K562 (cell line): ENCODE measurements at regions not wholly inside any gene's neighbourhood (a gene's known extent, or its start where the extent isn't known, plus 50 kb on each side); places are given as distances from the start of the nearest gene placed in this dataset.

Experiments used
- ATAC-seq: fragments of 200-7000 bp; cut with Tn5 transposase; 3 replicates; pipeline ENCODE4 v1.9.1; 2020; ENCODE audit warnings: moderate library complexity
- BruUV-seq: library from RNA; stranded (reverse); fragments of 400-500 nt; replicated peaks from 2 replicates; lab custom pipeline; 2021; lab: Mats Ljungman, UMichigan
- CTCF ChIA-PET: fragments of 300-600 bp; formaldehyde crosslinking; extraction: SDS; loops from one replicate; lab custom pipeline; 2021; ENCODE audit warnings: low intra/inter-chr PET ratio; lab: Yijun Ruan, JAX
- POLR2A ChIA-PET: fragments of 300-600, 350-650 bp; sonication (Branson Sonifier 250); formaldehyde crosslinking; extraction: SDS; loops from one replicate; lab custom pipeline; 2021; ENCODE audit warnings: antibody characterized with exemption, inconsistent platforms; lab: Yijun Ruan, JAX
- DNase-seq, 4 experiments: peaks; one replicate each; pipeline versions ENCODE4 v3.0.0 to v3.0.0-alpha.2; 2011 to 2018; ENCODE audit warnings: low spot score in 3 of 4, mixed read lengths in 3 of 4; ENCODE audit errors: extremely low read depth in 1 of 4
- FAIRE-seq: peaks from 2 replicates; lab custom pipeline; 2011; peaks lifted over from hg19 to GRCh38; lab: Jason Lieb, UNC
- H2AFZ ChIP-seq: 2 replicates; pipeline ENCODE4 v1.6.0; 2011; ENCODE audit warnings: low read depth, low read length, control low read depth, inconsistent platforms
- H3K27ac ChIP-seq: fragments of 200-600 bp; 3 replicates; pipeline ENCODE4 v1.8.0; 2011; ENCODE audit warnings: low read depth, mild to moderate bottlenecking, control low read depth, inconsistent platforms, low read length, moderate library complexity, mixed read lengths; ENCODE audit errors: extremely low read depth
- H3K27me3 ChIP-seq, 2 experiments: fragments of 300-600 bp in 1 of 2; 2 replicates in 1 of 2; 3 replicates in 1 of 2; pipeline versions ENCODE4 v1.6.0 to v1.8.0; 2011; ENCODE audit warnings: inconsistent platforms in 2 of 2, low read length in 2 of 2, mild to moderate bottlenecking in 1 of 2, mixed read lengths in 1 of 2, moderate library complexity in 1 of 2; ENCODE audit not compliant: control insufficient read depth in 2 of 2, insufficient read depth in 2 of 2
- H3K36me3 ChIP-seq: fragments of 300-600 bp; 3 replicates; pipeline ENCODE4 v1.8.0; 2011; ENCODE audit warnings: mild to moderate bottlenecking, low read length, inconsistent platforms; ENCODE audit not compliant: control insufficient read depth, insufficient read depth
- H3K4me1 ChIP-seq, 2 experiments: fragments of 200-600 bp in 1 of 2; replicated peaks in 1 of 2; 2 replicates in 1 of 2; 3 replicates in 1 of 2; pipeline versions ENCODE4 v1.5.1 to v1.8.0; 2011; ENCODE audit warnings: inconsistent platforms in 2 of 2, low read length in 2 of 2, mild to moderate bottlenecking in 1 of 2, mixed read lengths in 1 of 2, moderate library complexity in 1 of 2; ENCODE audit not compliant: control insufficient read depth in 2 of 2, insufficient read depth in 2 of 2
- H3K4me2 ChIP-seq: 2 replicates; pipeline ENCODE4 v1.6.1; 2011; ENCODE audit warnings: low read length, control low read depth, inconsistent platforms, mixed read lengths; ENCODE audit not compliant: insufficient read depth
- H3K4me3 ChIP-seq: fragments of 200-600 bp; sonication (generic), shearing (Covaris generic); 2 replicates; pipeline ENCODE4 v1.5.1; 2016; ENCODE audit warnings: control low read depth, inconsistent platforms
- H3K79me2 ChIP-seq: fragments of 200-600 bp; 3 replicates; pipeline ENCODE4 v1.8.0; 2011; ENCODE audit warnings: low read length, inconsistent platforms; ENCODE audit not compliant: control insufficient read depth, insufficient read depth
- H3K9ac ChIP-seq, 2 experiments: 2 replicates each; pipeline versions ENCODE4 v1.6.0 to v1.6.1; 2011; ENCODE audit warnings: low read depth in 2 of 2, low read length in 2 of 2, control low read depth in 1 of 2, inconsistent platforms in 1 of 2, mild to moderate bottlenecking in 1 of 2, mixed read lengths in 1 of 2; ENCODE audit not compliant: insufficient read depth in 1 of 2
- H3K9me1 ChIP-seq: one replicate; pipeline ENCODE4 v1.6.0; 2011; ENCODE audit warnings: inconsistent platforms, mild to moderate bottlenecking, low read length, moderate library complexity; ENCODE audit not compliant: control insufficient read depth, insufficient read depth
- H3K9me3 ChIP-seq: replicated peaks from 2 replicates; pipeline ENCODE4 v1.5.1; 2011; ENCODE audit warnings: low read depth, low read length, inconsistent platforms; ENCODE audit not compliant: control insufficient read depth, insufficient read depth
- H4K20me1 ChIP-seq: replicated peaks from 2 replicates; pipeline ENCODE4 v1.6.1; 2011; ENCODE audit warnings: low read length, inconsistent platforms, mixed read lengths; ENCODE audit not compliant: control insufficient read depth, insufficient read depth
- CBX3 ChIP-seq, 2 experiments: IDR thresholded peaks; 1 replicate in 1 of 2; 2 replicates in 1 of 2; pipeline ENCODE4 v1.6.1; 2012; ENCODE audit warnings: inconsistent platforms in 2 of 2, low read length in 2 of 2, borderline replicate concordance in 1 of 2, control low read depth in 1 of 2
- COPS2 ChIP-seq: fragments of 450-650 bp; conservative IDR thresholded peaks from 2 replicates; pipeline ENCODE4 v1.6.1; 2016; ENCODE audit warnings: mild to moderate bottlenecking, moderate library complexity
- EHMT2 ChIP-seq: fragments of 450-650 bp; IDR thresholded peaks from 2 replicates; pipeline ENCODE4 v1.6.1; 2018; ENCODE audit warnings: antibody characterized with exemption
- FOXK2 ChIP-seq, 2 experiments: fragments of 450-650 bp; IDR thresholded peaks in 1 of 2; conservative IDR thresholded peaks in 1 of 2; 2 replicates each; pipeline ENCODE4 v1.6.1; 2016; ENCODE audit warnings: low read depth in 2 of 2, mild to moderate bottlenecking in 1 of 2
- POU5F1 ChIP-seq: fragments of 150-350 bp; IDR thresholded peaks from 2 replicates; pipeline ENCODE4 v1.6.1; 2014; ENCODE audit warnings: borderline replicate concordance, low read length, low read depth, mild to moderate bottlenecking; ENCODE audit not compliant: partially characterized antibody
- PURB ChIP-seq: sonication (generic); formaldehyde crosslinking; IDR thresholded peaks from 2 replicates; pipeline ENCODE4 v1.9.0; 2021; ENCODE audit warnings: low read depth, mild to moderate bottlenecking, missing genetic modification reagents
- SP1 ChIP-seq: sonication (generic); formaldehyde crosslinking; IDR thresholded peaks from 2 replicates; pipeline ENCODE4 v1.8.1; 2022; ENCODE audit warnings: mild to moderate bottlenecking, missing genetic modification reagents
- ZFX ChIP-seq: sonication (generic); formaldehyde crosslinking; IDR thresholded peaks from 2 replicates; pipeline ENCODE4 v1.8.0; 2022; ENCODE audit warnings: mild to moderate bottlenecking, missing genetic modification reagents, moderate library complexity
- ZNF217 ChIP-seq: sonication (generic); formaldehyde crosslinking; IDR thresholded peaks from 2 replicates; pipeline ENCODE4 v1.8.0; 2022; ENCODE audit warnings: mild to moderate bottlenecking, missing genetic modification reagents
- ZNF3 ChIP-seq: fragments of 250-450 bp; sonication (Bioruptor Pico); IDR thresholded peaks from 2 replicates; pipeline ENCODE4 v1.5.0; 2021; ENCODE audit warnings: mild to moderate bottlenecking, moderate library complexity
- WGBS: fragments of 100-300 bp; shearing (Covaris generic); methylation state at CpG from one replicate; pipeline ENCODE4 v1.1.6; 2016; ENCODE audit warnings: low coverage, mixed read lengths; ENCODE audit not compliant: insufficient coverage; ENCODE audit errors: missing lambda C conversion rate; 5-methylcytosine and 5-hydroxymethylcytosine counted together
- in situ Hi-C: fragments of 300-500 bp; cut with MboI; formaldehyde crosslinking; loops from 4 replicates; pipeline ENCODE4 v1.15.0; 2018; ENCODE audit warnings: inconsistent platforms, mixed read lengths
- intact Hi-C: fragments of 100-400 bp; cut with micrococcal nuclease; formaldehyde crosslinking; loops from 2 replicates; pipeline ENCODE4 v1.14.2; 2022
- TF ChIP-seq, protein P1 (sequence below): IDR thresholded peaks from 2 replicates; pipeline ENCODE4 v1.6.1; 2011; ENCODE audit warnings: borderline replicate concordance, low read depth, mild to moderate bottlenecking, moderate library complexity, low read length; ENCODE audit not compliant: insufficient read depth, poor library complexity, severe bottlenecking

DNA sequence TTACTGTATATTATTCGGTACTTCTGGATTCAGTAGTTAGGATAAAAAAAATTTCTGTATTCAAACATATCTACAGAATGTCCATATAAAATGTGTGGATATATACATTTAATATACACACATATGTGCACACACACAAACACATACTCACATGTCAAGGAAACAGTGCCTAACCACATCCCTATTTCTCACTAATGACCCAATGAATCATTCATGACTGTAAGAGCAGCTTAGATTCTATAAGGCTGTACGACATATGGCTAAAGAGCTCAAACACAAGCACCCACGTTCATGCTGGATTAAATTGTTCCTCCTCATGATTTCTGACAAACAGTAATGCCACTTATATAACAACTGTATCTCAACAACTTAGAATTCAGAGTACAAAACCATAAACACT, 457.3 kb downstream of the ADCYAP1 start:
- CTCF ChIA-PET = no interaction called here
- no peaks in the 10 kb centered on the region for H3K9me3 ChIP-seq
- no peak overlapping the region for H3K9ac ChIP-seq
- TF ChIP-seq ZNF217 = no peak
- intact Hi-C loops = no loop called here
- H3K4me2 ChIP-seq = no peak overlapping the region
- H4K20me1 ChIP-seq = no peaks in the 10 kb centered on the region
- no peaks in the 10 kb centered on the region for H3K27me3 ChIP-seq
- ATAC-seq (no peak), DNase-seq (no peak), FAIRE-seq (no peak)
- POLR2A ChIA-PET = no interaction called here
- 73% methylated on average over 3 of the region's 3 CpGs for WGBS
- H3K9me1 ChIP-seq = no peaks in the 10 kb centered on the region
- H3K79me2 ChIP-seq = no peaks in the 10 kb centered on the region
- in situ Hi-C loops = no loop called here
- no peaks in the 10 kb centered on the region for H3K4me1 ChIP-seq
- no TSS peak for BruUV-seq
- H3K4me3 ChIP-seq = no peak overlapping the region
- H3K27ac ChIP-seq = no peak overlapping the region
- H3K36me3 ChIP-seq = peaks cover 70% of the 10 kb centered on the region
- H2AFZ ChIP-seq = no peak overlapping the region

DNA sequence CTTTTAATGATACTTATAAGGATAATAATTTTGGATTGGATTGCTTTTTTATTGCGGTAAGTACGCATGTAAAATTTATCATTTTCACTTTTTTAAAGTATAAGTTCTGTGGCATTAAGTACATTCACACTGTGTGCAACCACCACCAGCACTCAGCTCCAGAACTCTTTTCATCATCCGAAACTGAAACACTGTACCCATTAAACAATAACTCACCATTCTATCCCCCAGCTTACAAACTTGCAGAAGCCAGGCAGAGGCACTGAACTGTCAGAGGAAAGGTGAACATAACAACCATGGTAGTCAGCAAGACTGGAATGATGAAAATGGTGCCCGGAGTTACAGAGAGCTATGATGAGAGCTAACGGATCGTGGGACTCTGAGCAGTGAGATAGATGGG, 465.9 kb downstream of the ADCYAP1 start:
- no peak overlapping the region for H3K9ac ChIP-seq
- no peak for ATAC-seq
- no peak overlapping the region for H3K27ac ChIP-seq
- H3K4me1 ChIP-seq = no peaks in the 10 kb centered on the region
- H3K9me3 ChIP-seq = no peaks in the 10 kb centered on the region
- H4K20me1 ChIP-seq = no peaks in the 10 kb centered on the region; the same call in 1 of the 2 replicates
- no peaks in the 10 kb centered on the region for H3K9me1 ChIP-seq
- H3K4me2 ChIP-seq = no peak overlapping the region
- in situ Hi-C loops = no loop called here
- peaks cover 46% of the 10 kb centered on the region for H3K79me2 ChIP-seq
- TF ChIP-seq ZNF3 (CRISPR knock-in tag) (no peak), EHMT2 (no peak), FOXK2 (conservative IDR thresholded peaks at IDR 0.05 in 1 of 2, IDR thresholded peaks at IDR 0.05 in 1 of 2; ENCODE audit: low read depth in 2 of 2) (no peak), CBX3 (IDR thresholded peaks at IDR 0.05; ENCODE audit: borderline replicate concordance in 1 of 2, low read length in 2 of 2) (no peak), ZFX (CRISPR knock-in tag) (no peak), SP1 (CRISPR knock-in tag) (no peak), POU5F1 (no peak), COPS2 (no peak), PURB (CRISPR knock-in tag) (no peak)
- TF ChIP-seq, protein P1, sequence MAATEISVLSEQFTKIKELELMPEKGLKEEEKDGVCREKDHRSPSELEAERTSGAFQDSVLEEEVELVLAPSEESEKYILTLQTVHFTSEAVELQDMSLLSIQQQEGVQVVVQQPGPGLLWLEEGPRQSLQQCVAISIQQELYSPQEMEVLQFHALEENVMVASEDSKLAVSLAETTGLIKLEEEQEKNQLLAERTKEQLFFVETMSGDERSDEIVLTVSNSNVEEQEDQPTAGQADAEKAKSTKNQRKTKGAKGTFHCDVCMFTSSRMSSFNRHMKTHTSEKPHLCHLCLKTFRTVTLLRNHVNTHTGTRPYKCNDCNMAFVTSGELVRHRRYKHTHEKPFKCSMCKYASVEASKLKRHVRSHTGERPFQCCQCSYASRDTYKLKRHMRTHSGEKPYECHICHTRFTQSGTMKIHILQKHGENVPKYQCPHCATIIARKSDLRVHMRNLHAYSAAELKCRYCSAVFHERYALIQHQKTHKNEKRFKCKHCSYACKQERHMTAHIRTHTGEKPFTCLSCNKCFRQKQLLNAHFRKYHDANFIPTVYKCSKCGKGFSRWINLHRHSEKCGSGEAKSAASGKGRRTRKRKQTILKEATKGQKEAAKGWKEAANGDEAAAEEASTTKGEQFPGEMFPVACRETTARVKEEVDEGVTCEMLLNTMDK = no peak
- TF ChIP-seq, all 486 proteins: peak for 0
- Histone ChIP-seq H3K4me3 (no peak overlapping the region), H3K27me3 (no peaks in the 10 kb centered on the region), H2AFZ (no peak overlapping the region), H3K36me3 (peaks cover 37% of the 10 kb centered on the region; the same call in 2 of the 3 replicates)
- BruUV-seq = no TSS peak
- FAIRE-seq = no peak
- ChIA-PET POLR2A (interaction anchor here (1.2 to 1.4 kb wide), 2 partner anchors 10 to 12 kb away, joined by 4 to 5 read pairs; no protein-coding TSS in a partner anchor), CTCF (no interaction called here)
- intact Hi-C loops = no loop called here
- no peak for DNase-seq
- WGBS = 97% methylated on average over 6 of the region's 6 CpGs
